Embryonic facial prominence (tissue), 1 donor: ENCODE measurements at regions not wholly inside any gene's neighbourhood (a gene's known extent, or its start where the extent isn't known, plus 50 kb on each side); places are given as distances from the start of the nearest gene placed in this dataset.
"Not testable (repeated sequence)": the region's sequence is repeated elsewhere in the genome, so short reads cannot be mapped to it uniquely, and the experiment has no call there.

Experiments used
- DNase-seq: peaks from one replicate; pipeline ENCODE4 v3.0.0-alpha.2; 2016; ENCODE audit errors: extremely low spot score

- DNase-seq = not testable (repeated sequence)
Measured at GRCh38 chr2:66177128-66177796, 257.7 kb upstream of the MEIS1 start.

GRCh38 chr2:66174491-66174890 lies 260.4 kb upstream of the MEIS1 start:
- DNase-seq = no peak

GRCh38 chr2:66173645-66174044 lies 261.3 kb upstream of the MEIS1 start:
- DNase-seq = no peak

- no peak for DNase-seq
Measured at GRCh38 chr2:66171530-66171929, 263.4 kb upstream of the MEIS1 start.

- DNase-seq = no peak
Measured at GRCh38 chr2:66170744-66171330, 264.1 kb upstream of the MEIS1 start.

GRCh38 chr2:66169076-66169475 lies 265.8 kb upstream of the MEIS1 start:
- no peak for DNase-seq

GRCh38 chr2:66164470-66164869 lies 270.5 kb upstream of the MEIS1 start:
- no peak for DNase-seq

- DNase-seq = no peak
Measured at GRCh38 chr2:66156171-66156570, 278.8 kb upstream of the MEIS1 start.

- DNase-seq = no peak
Measured at GRCh38 chr2:66153941-66154340, 281.0 kb upstream of the MEIS1 start.

- no peak for DNase-seq
Measured at GRCh38 chr2:66145490-66145889, 289.4 kb upstream of the MEIS1 start.

GRCh38 chr2:66144324-66144723 lies 290.6 kb upstream of the MEIS1 start:
- not testable (repeated sequence) for DNase-seq

GRCh38 chr2:66137606-66138130 lies 297.3 kb upstream of the MEIS1 start:
- DNase-seq = no peak

GRCh38 chr2:66134138-66134701 lies 300.7 kb upstream of the MEIS1 start:
- no peak for DNase-seq

- no peak for DNase-seq
Measured at GRCh38 chr2:66127656-66128055, 307.3 kb upstream of the MEIS1 start.

- no peak for DNase-seq
Measured at GRCh38 chr2:66127061-66127460, 307.9 kb upstream of the MEIS1 start.

- no peak for DNase-seq
Measured at GRCh38 chr2:66125951-66126350, 309.0 kb upstream of the MEIS1 start.

GRCh38 chr2:66122516-66122915 lies 312.4 kb upstream of the MEIS1 start:
- DNase-seq = no peak

GRCh38 chr2:66121946-66122345 lies 313.0 kb upstream of the MEIS1 start:
- DNase-seq = no peak

- DNase-seq = no peak
Measured at GRCh38 chr2:66113988-66114625, 320.8 kb upstream of the MEIS1 start.

GRCh38 chr2:66111706-66112105 lies 323.2 kb upstream of the MEIS1 start:
- DNase-seq = no peak

GRCh38 chr2:66110608-66111007 lies 324.3 kb upstream of the MEIS1 start:
- DNase-seq = no peak

- DNase-seq = no peak
Measured at GRCh38 chr2:66110086-66110485, 324.8 kb upstream of the MEIS1 start.

GRCh38 chr2:66109419-66109818 lies 325.5 kb upstream of the MEIS1 start:
- DNase-seq = no peak
